ENCODE measurements at regions not wholly inside any gene's neighbourhood (a gene's known extent, or its start where the extent isn't known, plus 50 kb on each side); places are given as distances from the start of the nearest gene placed in this dataset.

DNA sequence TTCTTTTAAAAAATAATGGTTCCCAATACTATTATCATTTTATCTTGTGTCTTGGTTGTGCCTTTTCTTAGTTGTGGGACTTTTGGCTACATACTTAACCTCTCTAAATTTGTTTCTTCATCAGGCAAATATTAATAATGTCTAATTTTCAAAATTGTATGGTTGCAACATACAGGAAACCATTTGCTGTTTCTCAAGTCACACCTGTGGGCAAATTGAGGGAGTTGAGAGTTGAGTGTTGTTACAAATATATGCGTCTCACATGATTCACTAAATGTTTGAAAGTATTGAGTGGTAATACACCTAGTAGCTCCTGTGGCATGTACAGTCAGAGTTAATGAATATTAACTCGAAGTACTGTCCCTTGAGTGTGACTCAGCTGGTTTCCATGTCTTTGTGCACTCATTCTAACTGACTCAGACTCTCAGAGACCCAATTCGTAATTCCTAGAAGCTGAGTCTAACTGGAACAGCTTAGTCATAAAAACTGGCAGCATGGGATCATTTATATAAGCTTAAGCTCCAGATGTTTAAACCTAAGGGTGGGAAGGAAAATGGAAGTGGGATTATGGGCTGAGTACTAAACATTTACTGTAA, 802.4 kb downstream of the TRIML1 start:
- TF ChIP-seq CTCF (IDR thresholded peaks at IDR 0.05; ENCODE audit: low read depth, low read length, poor library complexity, severe bottlenecking) (no peak), EZH2phosphoT487 (IDR thresholded peaks at IDR 0.05; ENCODE audit: borderline replicate concordance, low read length) (no peak)

All from DOHH2 (cell line).